DMS 273 (cell line): ENCODE measurements at regions not wholly inside any gene's neighbourhood (a gene's known extent, or its start where the extent isn't known, plus 50 kb on each side); places are given as distances from the start of the nearest gene placed in this dataset.
"Not testable (repeated sequence)": the region's sequence is repeated elsewhere in the genome, so short reads cannot be mapped to it uniquely, and the experiment has no call there.

Experiments
- DNase-seq: peaks from one replicate; lab custom pipeline; 2025; ENCODE audit not compliant: unreplicated experiment; lab: John Stamatoyannopoulos, UW

DNA sequence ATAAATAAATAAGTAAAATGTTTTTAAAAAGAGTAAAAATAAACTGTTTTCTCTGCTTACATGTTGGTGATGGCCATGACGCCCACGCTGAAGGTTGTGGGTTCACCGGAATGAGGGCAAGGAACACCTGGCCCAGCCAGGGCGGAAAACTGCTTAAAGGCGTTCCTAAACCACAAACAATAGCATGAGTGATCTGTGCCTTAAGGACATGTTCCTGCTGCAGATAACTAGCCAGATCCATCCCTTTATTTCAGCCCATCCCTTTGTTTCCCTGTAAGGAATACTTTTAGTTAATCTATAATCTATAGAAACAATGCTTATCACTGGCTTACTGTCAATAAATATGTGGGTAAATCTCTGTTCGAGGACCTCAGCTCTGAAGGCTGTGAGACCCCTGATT is 63.3 kb upstream of the CEP78 start:
- not testable (repeated sequence) for DNase-seq

DNA sequence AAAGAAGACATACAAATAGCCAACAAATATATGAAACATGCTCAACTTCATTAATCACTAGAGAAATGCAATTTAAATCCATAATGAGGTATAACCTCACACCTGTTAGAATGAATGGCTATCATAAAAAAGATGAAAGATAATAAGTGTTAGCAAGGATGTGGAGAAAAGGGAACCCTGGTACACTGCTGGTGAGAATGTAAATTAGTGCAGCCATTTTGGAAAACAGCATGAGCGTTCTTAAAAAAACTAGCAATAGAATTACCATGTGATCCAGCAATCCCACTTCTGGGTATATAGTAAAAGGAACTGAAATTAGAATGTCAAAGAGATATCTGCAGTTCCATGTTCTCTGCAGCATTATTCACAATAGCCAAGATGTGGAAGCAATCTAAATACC is 64.2 kb upstream of the CEP78 start:
- no peak for DNase-seq

- no peak for DNase-seq
These were observed 66.8 kb upstream of the CEP78 start for GRCh38 chr9:78169125-78169524.

DNA sequence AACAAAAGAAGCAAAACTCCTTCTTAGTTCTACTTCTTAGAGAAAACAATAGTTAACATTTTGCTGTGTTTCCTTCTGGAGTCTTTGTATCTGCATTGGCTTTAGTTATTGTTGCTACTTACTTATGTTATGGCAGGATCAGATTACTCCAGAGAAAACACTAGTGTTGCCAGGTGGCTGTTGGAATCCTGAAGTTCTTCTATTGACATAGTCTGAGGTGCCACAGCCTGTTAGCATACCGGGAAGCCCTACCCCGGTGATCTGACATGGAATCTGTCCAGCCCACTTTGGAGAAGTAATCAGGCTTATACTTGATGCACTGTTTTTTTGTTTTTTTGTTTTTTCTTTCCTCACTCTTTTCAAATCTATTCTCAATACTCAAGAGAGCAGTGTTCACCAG is 68.5 kb upstream of the CEP78 start:
- DNase-seq, result peak; percentile 46

GRCh38 chr9:78163834-78164233 is 72.0 kb upstream of the CEP78 start:
- DNase-seq, result no peak

GRCh38 chr9:78158286-78158685 is 77.6 kb upstream of the CEP78 start:
- no peak for DNase-seq

GRCh38 chr9:78150983-78151356 is 84.9 kb upstream of the CEP78 start:
- no peak for DNase-seq

DNA sequence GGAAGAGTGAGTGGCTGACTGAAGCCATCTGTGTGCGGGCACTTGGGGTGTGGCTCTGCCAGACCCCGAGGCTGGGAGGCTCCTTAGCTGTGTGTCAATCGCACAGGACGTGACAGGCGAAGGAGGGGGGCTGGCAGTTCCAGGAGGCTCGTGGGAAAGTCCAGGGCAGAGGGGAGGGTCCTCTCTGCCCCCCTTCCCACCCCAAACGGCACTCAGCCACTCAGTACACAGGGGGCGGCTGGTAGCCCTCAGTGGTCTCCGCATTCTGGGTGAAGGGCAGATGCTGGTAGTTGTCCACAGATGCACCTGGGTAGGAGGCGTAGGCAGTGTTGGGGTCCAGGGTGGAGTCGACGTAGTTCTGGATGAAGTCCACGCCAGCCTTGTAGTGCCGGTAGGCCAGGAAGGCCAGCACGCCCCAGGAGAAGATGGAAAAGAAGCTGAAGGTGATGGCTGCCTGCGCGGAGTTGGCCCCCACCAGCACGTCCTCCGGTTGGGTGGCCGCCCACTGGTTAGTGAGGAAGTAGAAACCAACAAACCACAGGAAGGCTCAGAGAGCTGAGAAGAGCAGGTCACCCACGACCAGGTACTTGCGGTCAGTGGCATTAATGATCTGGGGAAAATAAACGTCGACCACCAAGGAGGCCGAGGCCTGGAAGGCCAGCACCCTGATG is 85.4 kb upstream of the CEP78 start:
- DNase-seq, result no peak

- no peak for DNase-seq
These were observed 86.1 kb upstream of the CEP78 start for GRCh38 chr9:78149702-78150291.

GRCh38 chr9:78146241-78146640 is 89.6 kb upstream of the CEP78 start:
- no peak for DNase-seq

- no peak for DNase-seq
These were observed 91.1 kb upstream of the CEP78 start for GRCh38 chr9:78144663-78145377.

GRCh38 chr9:78144008-78144381 is 91.9 kb upstream of the CEP78 start:
- no peak for DNase-seq

GRCh38 chr9:78143281-78144007 is 92.4 kb upstream of the CEP78 start:
- DNase-seq, result no peak

GRCh38 chr9:78142264-78142663 is 93.6 kb upstream of the CEP78 start:
- not testable (repeated sequence) for DNase-seq

DNA sequence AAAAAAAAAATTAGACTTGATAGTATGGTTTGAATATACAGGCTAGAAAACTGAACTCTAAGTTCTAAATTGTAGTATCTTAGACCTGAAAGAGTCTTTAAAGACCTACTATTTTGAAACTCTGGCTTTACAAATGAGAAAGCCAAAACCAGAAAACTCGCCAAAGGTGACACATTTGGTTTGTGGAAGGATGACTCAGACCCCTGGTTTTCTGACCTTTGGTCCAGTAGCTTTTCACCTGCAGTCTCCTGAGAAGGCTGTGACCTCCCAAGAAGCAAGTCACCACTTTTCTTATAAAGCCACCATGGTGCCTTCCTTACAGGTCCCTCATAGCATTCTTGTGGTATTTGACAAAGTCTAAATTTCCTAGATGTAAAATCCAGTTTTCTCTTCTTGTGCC is 102.1 kb upstream of the CEP78 start:
- no peak for DNase-seq

DNA sequence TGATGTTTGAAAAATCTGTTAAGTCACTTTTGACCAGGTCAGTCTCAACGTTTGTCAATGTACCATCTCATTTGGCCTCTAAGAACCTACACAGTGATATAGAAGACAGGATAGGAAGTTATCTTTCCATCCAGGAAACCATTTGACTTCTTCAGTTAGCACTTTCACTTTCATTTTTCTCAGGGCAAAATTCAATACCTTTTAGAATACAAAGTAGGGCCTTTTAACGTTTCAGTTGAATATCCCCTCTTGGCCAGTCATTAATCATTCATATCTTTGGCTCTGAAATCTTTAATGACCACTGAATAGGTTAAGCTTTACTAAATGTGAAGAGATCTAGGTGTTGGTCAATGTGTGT is 101.1 kb upstream of the GNAQ start:
- DNase-seq, result no peak

GRCh38 chr9:78131969-78132700 is 100.5 kb upstream of the GNAQ start:
- no peak for DNase-seq

GRCh38 chr9:78130853-78131252 is 99.2 kb upstream of the GNAQ start:
- no peak for DNase-seq

- DNase-seq, result peak; percentile 61
These were observed 98.4 kb upstream of the GNAQ start for GRCh38 chr9:78130004-78130403.

GRCh38 chr9:78127279-78128225 is 95.9 kb upstream of the GNAQ start:
- no peak for DNase-seq
